ENCODE measurements at regions not wholly inside any gene's neighbourhood (a gene's known extent, or its start where the extent isn't known, plus 50 kb on each side); places are given as distances from the start of the nearest gene placed in this dataset.

GRCh38 chr6:115677198-115677597 is 383.5 kb downstream of the FRK start:
- TF ChIP-seq CTCF (IDR thresholded peaks at IDR 0.05) (no peak), TCF7L2 (IDR thresholded peaks at IDR 0.05; ENCODE audit: low read depth, low read length) (no peak), POLR2AphosphoS5 (IDR thresholded peaks at IDR 0.05; ENCODE audit: low read depth, low read length) (no peak), SIN3A (IDR thresholded peaks at IDR 0.05; ENCODE audit: borderline replicate concordance, insufficient read depth, low read depth, low read length) (no peak)
